GM12872 (cell line): ENCODE measurements at regions not wholly inside any gene's neighbourhood (a gene's known extent, or its start where the extent isn't known, plus 50 kb on each side); places are given as distances from the start of the nearest gene placed in this dataset.

Experiments
- TF ChIP-seq, protein P1 (sequence below): IDR thresholded peaks from 3 replicates; pipeline ENCODE4 v1.5.1; 2011; ENCODE audit warnings: low read depth, mild to moderate bottlenecking, low read length, moderate library complexity; ENCODE audit not compliant: insufficient read depth

DNA sequence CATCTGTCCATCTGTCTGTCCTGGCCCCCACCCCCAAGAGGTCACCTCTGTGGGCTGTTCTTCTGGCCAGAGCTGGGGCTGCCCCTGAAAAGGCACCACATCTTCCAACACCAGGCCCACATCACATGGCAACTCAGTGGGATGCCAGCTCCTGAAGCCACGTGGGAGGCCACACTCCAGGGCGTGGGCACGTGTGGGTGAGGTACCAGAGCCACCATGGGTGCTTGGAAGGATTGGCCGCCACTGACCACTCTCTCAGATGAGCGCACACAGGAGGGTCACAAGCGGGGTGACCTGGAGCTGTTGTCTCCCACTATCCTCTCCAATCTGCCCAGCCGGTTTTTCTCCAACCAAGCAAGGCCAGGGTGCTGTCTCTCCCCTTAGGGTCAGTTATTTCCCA is 197.9 kb downstream of the TFCP2L1 start:
- TF ChIP-seq, protein P1, sequence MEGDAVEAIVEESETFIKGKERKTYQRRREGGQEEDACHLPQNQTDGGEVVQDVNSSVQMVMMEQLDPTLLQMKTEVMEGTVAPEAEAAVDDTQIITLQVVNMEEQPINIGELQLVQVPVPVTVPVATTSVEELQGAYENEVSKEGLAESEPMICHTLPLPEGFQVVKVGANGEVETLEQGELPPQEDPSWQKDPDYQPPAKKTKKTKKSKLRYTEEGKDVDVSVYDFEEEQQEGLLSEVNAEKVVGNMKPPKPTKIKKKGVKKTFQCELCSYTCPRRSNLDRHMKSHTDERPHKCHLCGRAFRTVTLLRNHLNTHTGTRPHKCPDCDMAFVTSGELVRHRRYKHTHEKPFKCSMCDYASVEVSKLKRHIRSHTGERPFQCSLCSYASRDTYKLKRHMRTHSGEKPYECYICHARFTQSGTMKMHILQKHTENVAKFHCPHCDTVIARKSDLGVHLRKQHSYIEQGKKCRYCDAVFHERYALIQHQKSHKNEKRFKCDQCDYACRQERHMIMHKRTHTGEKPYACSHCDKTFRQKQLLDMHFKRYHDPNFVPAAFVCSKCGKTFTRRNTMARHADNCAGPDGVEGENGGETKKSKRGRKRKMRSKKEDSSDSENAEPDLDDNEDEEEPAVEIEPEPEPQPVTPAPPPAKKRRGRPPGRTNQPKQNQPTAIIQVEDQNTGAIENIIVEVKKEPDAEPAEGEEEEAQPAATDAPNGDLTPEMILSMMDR = no peak

DNA sequence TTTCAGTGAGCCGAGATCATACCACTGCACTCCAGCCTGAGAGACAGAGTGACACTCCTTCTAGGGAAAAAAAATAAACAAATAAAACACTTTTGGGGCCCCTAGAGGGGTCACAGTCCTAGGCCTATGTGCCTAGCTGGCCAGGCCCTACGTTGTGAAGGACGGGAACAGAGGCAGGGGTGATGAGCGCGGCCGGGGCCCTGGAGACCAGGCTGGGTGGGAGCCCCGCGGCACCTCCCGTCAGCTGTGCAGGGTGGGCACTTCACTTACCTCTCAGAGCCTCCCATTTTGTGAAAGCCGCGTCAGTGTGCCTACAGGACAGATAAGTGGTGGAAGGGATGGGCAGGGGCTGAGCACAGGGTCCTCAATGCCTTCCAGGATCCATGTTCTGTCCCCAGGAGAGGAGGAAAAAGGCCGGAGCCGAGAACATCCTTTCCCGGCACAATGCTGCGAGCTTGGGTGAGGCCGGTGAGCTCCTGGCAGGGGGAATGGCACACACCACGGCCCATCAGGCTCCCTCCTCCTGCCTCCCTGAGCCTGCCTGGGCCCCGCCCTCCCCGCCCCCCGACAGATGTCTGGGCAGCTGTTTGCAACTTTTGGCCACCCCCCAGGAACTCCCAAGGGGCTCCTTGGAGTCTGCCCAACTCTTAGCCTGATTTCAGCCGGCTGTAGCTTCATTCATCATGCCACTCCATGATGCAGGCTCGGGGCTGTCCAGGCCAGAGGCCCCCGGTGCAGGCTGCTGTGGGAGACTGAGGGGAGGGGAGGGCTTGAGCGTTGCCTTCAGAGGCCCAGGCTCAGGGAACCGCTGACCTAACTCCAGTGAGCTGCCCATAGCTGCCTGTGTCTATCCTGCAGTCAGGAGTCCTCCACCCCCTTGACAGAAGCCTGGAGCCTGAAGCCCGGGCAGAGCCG is 196.5 kb downstream of the TFCP2L1 start:
- TF ChIP-seq, protein P1 = no peak

DNA sequence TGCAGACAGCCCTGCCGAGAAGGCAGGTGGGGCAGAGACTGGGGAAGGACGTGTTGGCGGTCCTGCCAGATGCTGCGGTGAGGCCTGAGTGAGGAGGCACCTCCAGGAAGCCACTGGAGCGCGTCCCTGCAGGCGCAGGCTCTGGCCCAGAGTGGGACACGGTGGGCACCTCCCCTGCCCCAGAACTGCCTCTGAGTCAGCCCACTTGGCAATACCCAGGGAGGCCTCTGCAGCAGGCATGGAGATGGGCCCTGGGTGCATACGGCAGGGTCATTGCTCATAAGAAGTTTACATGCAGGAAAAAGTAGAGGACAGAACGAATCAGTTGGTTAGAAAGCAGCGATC is 195.9 kb downstream of the TFCP2L1 start:
- TF ChIP-seq, protein P1 = no peak

DNA sequence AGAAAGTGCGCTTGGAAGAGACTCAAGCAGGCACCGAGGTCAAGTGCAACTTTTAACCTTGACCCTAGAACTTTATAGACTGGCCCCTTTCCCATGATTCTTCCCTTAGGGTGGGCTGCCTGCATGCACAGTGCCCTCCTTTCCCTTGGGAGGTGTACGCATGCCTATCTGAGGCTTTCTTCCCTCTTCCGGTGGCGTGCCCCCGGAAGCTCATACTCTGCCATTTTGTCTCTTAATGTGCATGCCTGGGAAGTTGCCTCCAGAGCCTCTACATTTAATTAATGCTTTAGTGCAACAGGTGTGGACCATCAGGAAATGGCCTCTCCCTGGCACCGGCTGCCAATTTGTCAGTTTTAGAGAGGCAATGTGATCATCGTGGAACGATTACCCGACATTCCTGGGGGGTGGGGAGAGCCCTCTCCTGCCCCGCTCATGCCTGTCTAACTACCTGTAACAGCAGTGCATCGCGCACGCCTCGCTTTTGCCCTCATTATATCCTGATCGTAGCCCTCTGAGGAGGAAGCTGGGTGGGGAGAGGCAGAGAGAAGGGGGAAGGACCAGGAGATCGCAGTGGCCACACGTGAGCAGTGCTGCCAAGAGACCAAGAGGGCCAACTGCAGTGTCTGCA is 194.8 kb downstream of the TFCP2L1 start:
- TF ChIP-seq, protein P1 = no peak

DNA sequence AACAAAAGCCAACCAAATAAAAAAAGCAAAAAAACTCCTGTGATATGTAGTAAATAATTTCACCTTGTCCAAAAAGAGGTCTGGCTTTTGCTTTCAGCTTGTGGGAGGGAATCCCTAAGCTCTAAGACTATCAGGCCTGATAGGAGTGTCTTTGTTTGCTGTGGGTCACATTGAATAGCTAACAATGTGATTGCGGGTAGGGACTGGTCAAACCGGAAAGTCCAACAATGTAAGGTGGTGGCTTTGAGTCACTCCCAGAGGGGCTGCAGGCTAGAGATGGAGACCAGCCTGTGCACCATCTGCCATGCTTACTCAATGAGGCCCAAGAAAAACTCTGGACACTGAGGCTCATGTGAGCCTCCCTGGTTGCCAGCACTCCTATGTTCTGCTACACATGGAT is 192.9 kb downstream of the TFCP2L1 start:
- TF ChIP-seq, protein P1 = no peak

DNA sequence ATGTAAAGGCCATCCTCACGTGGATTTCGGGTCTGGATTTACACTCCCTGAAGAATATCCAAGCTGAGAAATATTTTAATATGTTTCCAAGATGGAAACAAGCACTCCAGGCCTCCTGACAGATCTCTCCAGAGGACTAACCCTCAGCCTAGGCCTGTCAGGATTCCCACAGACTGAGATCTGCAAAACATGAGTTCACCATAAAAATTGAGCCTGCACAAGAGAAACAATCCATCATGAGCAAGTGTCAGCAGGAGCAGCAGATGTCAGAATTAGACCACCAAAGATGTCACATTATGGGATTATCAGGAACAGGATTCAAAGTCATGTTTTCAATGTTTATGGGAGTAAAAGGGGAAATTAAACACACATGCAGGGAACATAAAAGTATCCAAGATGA is 191.3 kb downstream of the TFCP2L1 start:
- TF ChIP-seq, protein P1 = no peak

DNA sequence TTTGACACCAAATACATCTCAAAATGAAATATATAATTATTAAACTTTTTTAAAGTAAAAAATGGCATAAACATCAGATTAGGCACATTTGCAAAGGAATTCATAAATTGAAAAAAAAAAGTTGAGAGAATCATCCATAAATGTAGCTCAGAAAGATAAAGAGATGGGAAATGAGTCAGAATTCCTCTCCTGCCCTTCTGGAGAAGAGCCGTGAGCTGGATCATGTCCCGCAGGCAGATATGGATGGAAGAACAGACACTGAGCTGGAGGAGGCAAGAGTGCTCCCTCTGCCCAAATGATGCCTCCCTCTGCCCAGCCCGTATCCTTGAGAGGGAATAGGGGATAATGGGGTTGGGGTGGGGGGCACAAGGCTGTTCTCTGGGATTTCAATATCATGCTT is 190.9 kb downstream of the TFCP2L1 start:
- TF ChIP-seq, protein P1 = no peak
